MCF 10A (cell line): ENCODE measurements at regions not wholly inside any gene's neighbourhood (a gene's known extent, or its start where the extent isn't known, plus 50 kb on each side); places are given as distances from the start of the nearest gene placed in this dataset.

ENCODE experiments used
- BruUV-seq: library from RNA; stranded (reverse); fragments of 400-500 nt; replicated peaks from 2 replicates; lab custom pipeline; 2021; lab: Mats Ljungman, UMichigan
- CTCF ChIA-PET: fragments of 300-600 bp; sonication (Branson Sonifier 250); formaldehyde crosslinking; extraction: SDS; loops from one replicate; lab custom pipeline; 2021; ENCODE audit warnings: antibody characterized with exemption, inconsistent platforms; lab: Yijun Ruan, JAX
- POLR2A ChIA-PET: fragments of 300-600, 350-650 bp; sonication (Branson Sonifier 250); formaldehyde crosslinking; extraction: SDS; loops from one replicate; lab custom pipeline; 2020; ENCODE audit warnings: antibody characterized with exemption, inconsistent platforms; lab: Yijun Ruan, JAX
- DNase-seq: peaks from one replicate; pipeline ENCODE4 v3.0.0-alpha.2; 2018; ENCODE audit not compliant: unreplicated experiment
- H3K27ac Mint-ChIP-seq: one replicate; pipeline ENCODE4 v1.8.0; 2022; ENCODE audit warnings: mild to moderate bottlenecking, low read depth, mixed read lengths; ENCODE audit not compliant: unreplicated experiment
- H3K27me3 Mint-ChIP-seq: one replicate; pipeline ENCODE4 v1.8.0; 2022; ENCODE audit warnings: mixed read lengths; ENCODE audit not compliant: insufficient read depth, unreplicated experiment
- H3K36me3 Mint-ChIP-seq: one replicate; pipeline ENCODE4 v1.8.0; 2022; ENCODE audit warnings: mild to moderate bottlenecking, moderate library complexity, mixed read lengths; ENCODE audit not compliant: insufficient read depth, unreplicated experiment
- H3K4me1 Mint-ChIP-seq: one replicate; pipeline ENCODE4 v1.8.0; 2022; ENCODE audit warnings: mixed read lengths; ENCODE audit not compliant: insufficient read depth, unreplicated experiment
- H3K4me3 Mint-ChIP-seq: one replicate; pipeline ENCODE4 v1.8.0; 2022; ENCODE audit warnings: mild to moderate bottlenecking, moderate library complexity, mixed read lengths; ENCODE audit not compliant: unreplicated experiment
- H3K9me3 Mint-ChIP-seq: one replicate; pipeline ENCODE4 v1.8.0; 2022; ENCODE audit warnings: mixed read lengths; ENCODE audit not compliant: unreplicated experiment
- intact Hi-C: fragments of 100-400 bp; cut with micrococcal nuclease; formaldehyde crosslinking; loops from 2 replicates; pipeline ENCODE4 v1.14.1; 2022
- TF ChIP-seq, protein P1 (sequence below): fragments of 200-600 bp; IDR thresholded peaks from one replicate; pipeline ENCODE4 v1.8.0; 2022; ENCODE audit warnings: antibody characterized with exemption, mild to moderate bottlenecking; ENCODE audit not compliant: unreplicated experiment

DNA sequence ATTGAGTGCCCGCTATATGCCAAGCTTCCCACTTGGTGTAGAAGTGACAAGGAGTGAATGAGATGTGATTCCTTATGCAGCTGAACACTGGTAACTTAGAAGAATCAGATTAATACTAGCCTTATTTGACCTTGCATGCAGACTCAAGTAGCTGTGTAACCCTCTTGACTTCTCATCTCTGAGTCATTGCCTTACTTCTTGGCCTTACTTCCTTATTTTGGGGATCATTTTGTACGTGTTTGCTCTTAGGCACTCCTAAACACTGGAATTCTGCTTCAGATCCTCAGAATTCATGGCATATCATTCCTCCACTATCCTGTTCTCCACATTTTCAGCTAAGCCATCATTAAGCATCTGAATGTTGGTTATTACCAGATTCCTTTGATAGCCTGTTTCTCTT, 948.9 kb upstream of the ARRDC3 start:
- ChIA-PET CTCF (interaction anchor here (0.6 kb wide), 1 partner anchor 1467 kb away, joined by 3 read pairs; no protein-coding TSS in a partner anchor), POLR2A (no interaction called here)
- Mint-ChIP-seq H3K36me3 (no peaks in the 10 kb centered on the region), H3K4me3 (no peak overlapping the region), H3K27me3 (no peaks in the 10 kb centered on the region), H3K27ac (no peak overlapping the region), H3K4me1 (peaks cover 5% of the 10 kb centered on the region), H3K9me3 (no peaks in the 10 kb centered on the region)
- no TSS peak for BruUV-seq
- intact Hi-C loops, result no loop called here
- TF ChIP-seq, protein P1, sequence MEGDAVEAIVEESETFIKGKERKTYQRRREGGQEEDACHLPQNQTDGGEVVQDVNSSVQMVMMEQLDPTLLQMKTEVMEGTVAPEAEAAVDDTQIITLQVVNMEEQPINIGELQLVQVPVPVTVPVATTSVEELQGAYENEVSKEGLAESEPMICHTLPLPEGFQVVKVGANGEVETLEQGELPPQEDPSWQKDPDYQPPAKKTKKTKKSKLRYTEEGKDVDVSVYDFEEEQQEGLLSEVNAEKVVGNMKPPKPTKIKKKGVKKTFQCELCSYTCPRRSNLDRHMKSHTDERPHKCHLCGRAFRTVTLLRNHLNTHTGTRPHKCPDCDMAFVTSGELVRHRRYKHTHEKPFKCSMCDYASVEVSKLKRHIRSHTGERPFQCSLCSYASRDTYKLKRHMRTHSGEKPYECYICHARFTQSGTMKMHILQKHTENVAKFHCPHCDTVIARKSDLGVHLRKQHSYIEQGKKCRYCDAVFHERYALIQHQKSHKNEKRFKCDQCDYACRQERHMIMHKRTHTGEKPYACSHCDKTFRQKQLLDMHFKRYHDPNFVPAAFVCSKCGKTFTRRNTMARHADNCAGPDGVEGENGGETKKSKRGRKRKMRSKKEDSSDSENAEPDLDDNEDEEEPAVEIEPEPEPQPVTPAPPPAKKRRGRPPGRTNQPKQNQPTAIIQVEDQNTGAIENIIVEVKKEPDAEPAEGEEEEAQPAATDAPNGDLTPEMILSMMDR, result no peak
- peak; percentile 13 for DNase-seq

DNA sequence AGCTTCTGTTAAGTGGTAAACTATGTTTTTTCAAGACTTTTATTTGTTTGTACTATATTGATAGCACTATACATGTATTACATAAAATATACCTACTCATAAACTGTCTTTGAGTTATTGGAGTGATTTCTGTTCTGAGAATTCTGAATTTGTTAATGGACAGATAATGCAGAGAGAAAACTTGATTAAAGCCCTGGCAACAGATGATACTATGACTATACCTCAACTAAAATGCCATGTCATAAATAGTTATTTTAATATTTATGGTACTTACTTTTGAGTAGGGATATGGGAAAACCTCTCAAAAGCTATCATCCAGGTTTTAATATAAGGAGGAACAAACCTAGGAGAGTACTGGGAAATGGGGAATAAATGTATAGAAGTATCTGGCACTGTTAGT, 947.2 kb upstream of the ARRDC3 start:
- intact Hi-C loops, result no loop called here
- TF ChIP-seq, protein P1, result no peak
- Mint-ChIP-seq H3K4me1 (peaks cover 5% of the 10 kb centered on the region), H3K36me3 (no peaks in the 10 kb centered on the region), H3K27ac (no peak overlapping the region), H3K27me3 (no peaks in the 10 kb centered on the region), H3K9me3 (no peaks in the 10 kb centered on the region), H3K4me3 (no peak overlapping the region)
- ChIA-PET POLR2A (no interaction called here), CTCF (no interaction called here)
- no TSS peak for BruUV-seq
- DNase-seq, result no peak

DNA sequence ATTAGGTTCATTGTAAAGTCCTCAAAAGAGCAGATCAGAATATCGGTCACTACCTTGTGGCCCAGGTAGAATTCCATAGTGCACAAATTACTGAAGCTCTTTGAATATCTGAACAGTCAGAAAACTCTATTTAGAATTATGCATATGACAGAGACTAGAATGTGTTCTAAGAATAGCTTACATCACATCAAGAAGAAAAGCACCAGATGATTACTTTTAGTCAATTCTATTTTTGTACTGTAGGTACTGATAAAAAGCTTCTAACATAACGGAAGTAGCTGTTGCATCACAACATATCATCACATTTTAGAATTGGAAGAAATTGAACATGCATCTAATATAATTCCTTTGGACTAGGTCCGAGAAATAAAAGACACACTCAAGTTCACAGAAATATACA, 946.6 kb upstream of the ARRDC3 start:
- TF ChIP-seq, protein P1, result no peak
- H3K27me3 Mint-ChIP-seq, result no peaks in the 10 kb centered on the region
- no peak for DNase-seq
- ChIA-PET POLR2A (no interaction called here), CTCF (interaction anchor here (0.7 to 1.0 kb wide), 2 partner anchors 20 to 1471 kb away, joined by 3 read pairs; no protein-coding TSS in a partner anchor)
- intact Hi-C loops, result no loop called here
- H3K4me1 Mint-ChIP-seq, result peaks cover 5% of the 10 kb centered on the region
- BruUV-seq, result no TSS peak
- no peak overlapping the region for H3K4me3 Mint-ChIP-seq
- H3K36me3 Mint-ChIP-seq, result no peaks in the 10 kb centered on the region
- no peaks in the 10 kb centered on the region for H3K9me3 Mint-ChIP-seq
- no peak overlapping the region for H3K27ac Mint-ChIP-seq

DNA sequence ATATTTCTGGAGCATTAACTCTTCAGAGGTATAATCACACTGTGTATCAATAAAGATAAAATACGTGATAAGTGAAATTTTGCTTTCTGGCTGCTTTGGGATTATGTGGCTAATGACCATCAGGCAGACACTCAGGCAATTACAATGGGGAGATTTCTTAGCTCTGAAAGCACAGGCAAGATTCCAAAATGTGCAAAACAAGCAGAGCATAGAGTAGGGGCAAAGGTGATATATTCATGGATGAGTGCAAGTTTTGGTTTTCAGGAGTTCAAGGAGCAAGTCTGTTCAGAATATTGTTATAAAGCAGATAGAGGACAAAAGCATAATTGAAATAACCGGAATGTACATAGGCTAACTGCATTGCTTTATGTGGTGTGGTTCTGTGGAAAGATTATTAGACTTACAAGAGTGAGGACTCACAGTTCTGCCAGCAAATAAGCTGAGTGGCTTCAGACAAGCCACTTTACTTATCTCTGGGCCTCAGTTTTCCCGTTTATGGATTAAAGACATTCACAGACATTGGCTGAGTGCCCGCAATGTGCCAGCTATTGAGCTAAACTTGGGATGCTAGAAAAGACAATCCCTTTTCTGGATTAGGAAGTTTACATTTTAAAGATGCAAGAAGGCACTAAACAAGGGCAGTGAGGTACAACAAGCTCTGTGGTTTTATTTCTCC, 945.6 kb upstream of the ARRDC3 start:
- H3K4me3 Mint-ChIP-seq, result no peak overlapping the region
- H3K27ac Mint-ChIP-seq, result no peak overlapping the region
- H3K4me1 Mint-ChIP-seq, result peaks cover 5% of the 10 kb centered on the region
- no peaks in the 10 kb centered on the region for H3K27me3 Mint-ChIP-seq
- no peaks in the 10 kb centered on the region for H3K36me3 Mint-ChIP-seq
- H3K9me3 Mint-ChIP-seq, result no peaks in the 10 kb centered on the region
- intact Hi-C loops, result no loop called here
- no peak for DNase-seq
- no TSS peak for BruUV-seq
- POLR2A ChIA-PET, result no interaction called here
- CTCF ChIA-PET, result interaction anchor here (1.0 kb wide), 1 partner anchor 1472 kb away, joined by 3 read pairs; no protein-coding TSS in a partner anchor
- TF ChIP-seq, protein P1, result no peak
